Kidney (tissue), 13 donors: ENCODE measurements at regions not wholly inside any gene's neighbourhood (a gene's known extent, or its start where the extent isn't known, plus 50 kb on each side); places are given as distances from the start of the nearest gene placed in this dataset.

Experiments
- DNase-seq, 5 donors: peaks; one replicate each; pipeline ENCODE4 v3.0.0-alpha.2; 2013 to 2020
- FAIRE-seq: peaks from 2 replicates; lab custom pipeline; 2012; peaks lifted over from hg19 to GRCh38; lab: Jason Lieb, UNC
- H3K27ac ChIP-seq, 2 donors: one replicate each; pipeline ENCODE4 v1.7.0; 2013; ENCODE audit warnings: low read depth in 2 of 2, low read length in 2 of 2, inconsistent platforms in 1 of 2
- H3K27me3 ChIP-seq: one replicate; pipeline ENCODE4 v1.7.1; 2013; ENCODE audit warnings: low read length, inconsistent platforms; ENCODE audit not compliant: control insufficient read depth, insufficient read depth
- H3K36me3 ChIP-seq, 3 donors: one replicate each; pipeline versions ENCODE4 v1.7.0 to v1.7.1; 2013; ENCODE audit warnings: low read length in 3 of 3, control low read depth in 1 of 3, inconsistent platforms in 1 of 3; ENCODE audit not compliant: insufficient read depth in 3 of 3, control insufficient read depth in 2 of 3
- H3K4me1 ChIP-seq, 3 donors: one replicate each; pipeline versions ENCODE4 v1.7.0 to v1.7.1; 2013; ENCODE audit warnings: low read length in 3 of 3, inconsistent platforms in 1 of 3, low read depth in 1 of 3; ENCODE audit not compliant: control insufficient read depth in 2 of 3, insufficient read depth in 2 of 3
- H3K4me3 ChIP-seq, 3 donors: one replicate each; pipeline versions ENCODE4 v1.7.0 to v1.8.1; 2013; ENCODE audit warnings: low read length in 3 of 3, control low read depth in 1 of 3, inconsistent platforms in 1 of 3
- H3K9ac ChIP-seq, 3 donors: one replicate each; pipeline versions ENCODE4 v1.7.0 to v1.7.1; 2013; ENCODE audit warnings: low read length in 3 of 3, control low read depth in 1 of 3, inconsistent platforms in 1 of 3
- H3K9me3 ChIP-seq, 3 donors: one replicate each; pipeline versions ENCODE4 v1.7.0 to v1.7.1; 2013; ENCODE audit warnings: low read length in 3 of 3, control low read depth in 1 of 3, inconsistent platforms in 1 of 3; ENCODE audit not compliant: control insufficient read depth in 2 of 3, insufficient read depth in 1 of 3
- intact Hi-C: fragments of 100-400 bp; cut with DNase I; formaldehyde crosslinking; loops from one replicate; pipeline ENCODE4 v1.11.1; 2022
- TF ChIP-seq, protein P1 (sequence below): IDR thresholded peaks from 3 replicates; pipeline ENCODE4 v1.5.1; 2012; ENCODE audit warnings: mild to moderate bottlenecking, moderate library complexity, borderline replicate concordance; ENCODE audit not compliant: insufficient read depth; ENCODE audit errors: extremely low read depth
- donor health status: control.
- donor health status: control.
- donor health status: control.
- donor health status: control.
- donor health status: control.
- donor health status: DM: yes; HTN: yes; CAD: no.
- donor health status: Normal renal cell carcinoma (clear cell type).

DNA sequence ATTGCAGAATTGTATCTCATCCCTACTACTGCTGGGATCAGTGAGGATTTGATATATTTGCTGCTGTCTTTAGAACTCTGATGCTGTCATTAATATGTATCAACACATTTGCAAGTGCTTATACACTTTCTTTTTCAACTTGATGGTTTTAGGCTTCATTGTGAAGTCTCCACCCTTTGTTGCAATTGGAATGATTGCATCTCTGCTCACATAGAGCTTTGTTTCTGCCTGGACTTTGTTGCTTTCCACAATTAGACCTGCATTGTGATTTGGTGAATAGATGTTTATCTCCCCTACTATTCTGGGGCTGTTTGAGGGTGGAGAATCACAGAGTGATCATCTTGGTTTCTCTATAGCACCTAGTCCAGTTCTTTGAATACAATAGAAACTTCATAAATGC, 666.7 kb downstream of the EPM2A start:
- H3K9ac ChIP-seq, result no peak overlapping the region
- no peaks in the 10 kb centered on the region for H3K36me3 ChIP-seq
- TF ChIP-seq, protein P1, sequence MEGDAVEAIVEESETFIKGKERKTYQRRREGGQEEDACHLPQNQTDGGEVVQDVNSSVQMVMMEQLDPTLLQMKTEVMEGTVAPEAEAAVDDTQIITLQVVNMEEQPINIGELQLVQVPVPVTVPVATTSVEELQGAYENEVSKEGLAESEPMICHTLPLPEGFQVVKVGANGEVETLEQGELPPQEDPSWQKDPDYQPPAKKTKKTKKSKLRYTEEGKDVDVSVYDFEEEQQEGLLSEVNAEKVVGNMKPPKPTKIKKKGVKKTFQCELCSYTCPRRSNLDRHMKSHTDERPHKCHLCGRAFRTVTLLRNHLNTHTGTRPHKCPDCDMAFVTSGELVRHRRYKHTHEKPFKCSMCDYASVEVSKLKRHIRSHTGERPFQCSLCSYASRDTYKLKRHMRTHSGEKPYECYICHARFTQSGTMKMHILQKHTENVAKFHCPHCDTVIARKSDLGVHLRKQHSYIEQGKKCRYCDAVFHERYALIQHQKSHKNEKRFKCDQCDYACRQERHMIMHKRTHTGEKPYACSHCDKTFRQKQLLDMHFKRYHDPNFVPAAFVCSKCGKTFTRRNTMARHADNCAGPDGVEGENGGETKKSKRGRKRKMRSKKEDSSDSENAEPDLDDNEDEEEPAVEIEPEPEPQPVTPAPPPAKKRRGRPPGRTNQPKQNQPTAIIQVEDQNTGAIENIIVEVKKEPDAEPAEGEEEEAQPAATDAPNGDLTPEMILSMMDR, result no peak
- intact Hi-C loops, result no loop called here
- no peak for FAIRE-seq
- H3K27me3 ChIP-seq, result no peaks in the 10 kb centered on the region
- no peaks in the 10 kb centered on the region for H3K4me1 ChIP-seq
- DNase-seq, result no peak
- no peak overlapping the region for H3K27ac ChIP-seq
- H3K4me3 ChIP-seq, result no peak overlapping the region
- no peaks in the 10 kb centered on the region for H3K9me3 ChIP-seq

- H3K27ac ChIP-seq, result no peak overlapping the region
- no peak overlapping the region for H3K4me3 ChIP-seq
- H3K36me3 ChIP-seq, result no peaks in the 10 kb centered on the region
- H3K27me3 ChIP-seq, result no peaks in the 10 kb centered on the region
- TF ChIP-seq, protein P1, result no peak
- intact Hi-C loops, result no loop called here
- DNase-seq (no peak), FAIRE-seq (no peak)
- no peak overlapping the region for H3K9ac ChIP-seq
- H3K4me1 ChIP-seq, result no peaks in the 10 kb centered on the region
- no peaks in the 10 kb centered on the region for H3K9me3 ChIP-seq
Observed at GRCh38 chr6:145069966-145070365, 665.4 kb downstream of the EPM2A start.

DNA sequence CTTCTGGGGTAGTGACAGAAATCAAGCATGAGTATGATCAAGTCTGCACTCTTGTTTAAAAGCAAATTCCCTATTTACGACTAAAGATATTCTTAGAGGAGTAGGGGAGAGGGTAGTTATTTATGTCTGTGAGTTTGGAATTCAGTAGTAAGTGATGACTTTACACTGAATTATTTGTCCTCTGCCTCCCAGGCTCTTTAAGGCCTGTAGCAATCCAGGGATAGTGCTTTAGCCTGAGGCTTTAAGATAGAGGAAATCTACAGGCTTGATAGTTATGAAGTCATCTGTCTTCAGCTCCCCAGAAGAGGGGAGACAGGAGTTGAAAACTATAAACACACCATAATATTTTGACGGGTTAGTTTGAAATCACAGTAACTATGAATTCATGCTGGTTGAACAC, 664.5 kb downstream of the EPM2A start:
- H3K9me3 ChIP-seq, result no peaks in the 10 kb centered on the region
- H3K4me3 ChIP-seq, result no peak overlapping the region
- no peak overlapping the region for H3K9ac ChIP-seq
- no peaks in the 10 kb centered on the region for H3K4me1 ChIP-seq
- H3K27me3 ChIP-seq, result no peaks in the 10 kb centered on the region
- FAIRE-seq, result no peak
- no peaks in the 10 kb centered on the region for H3K36me3 ChIP-seq
- H3K27ac ChIP-seq, result no peak overlapping the region
- no peak for DNase-seq
- TF ChIP-seq, protein P1, result no peak
- intact Hi-C loops, result no loop called here

DNA sequence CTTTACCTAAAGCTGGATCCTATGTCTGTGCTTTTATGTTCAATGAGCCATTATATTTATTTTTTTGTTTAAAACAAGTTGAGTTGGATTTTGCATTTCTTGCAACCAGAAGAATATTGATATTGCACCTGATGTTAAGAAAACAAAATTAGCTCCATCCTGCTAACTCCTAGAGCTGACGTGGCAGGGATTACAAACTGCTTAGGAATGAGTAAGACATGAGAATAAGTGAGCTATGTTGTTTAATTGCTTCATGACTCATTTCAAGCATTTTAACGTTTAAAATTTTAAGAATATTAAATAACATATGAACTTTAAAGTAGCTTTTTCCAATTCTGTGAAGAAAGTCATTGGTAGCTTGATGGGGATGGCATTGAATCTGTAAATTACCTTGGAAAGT, 663.5 kb downstream of the EPM2A start:
- intact Hi-C loops, result no loop called here
- no peak overlapping the region for H3K4me3 ChIP-seq
- H3K9me3 ChIP-seq, result no peaks in the 10 kb centered on the region
- no peaks in the 10 kb centered on the region for H3K36me3 ChIP-seq
- H3K27ac ChIP-seq, result no peak overlapping the region
- no peak for DNase-seq
- no peaks in the 10 kb centered on the region for H3K4me1 ChIP-seq
- H3K9ac ChIP-seq, result no peak overlapping the region
- H3K27me3 ChIP-seq, result no peaks in the 10 kb centered on the region
- TF ChIP-seq, protein P1, result no peak
- no peak for FAIRE-seq
